CD14-positive monocyte (primary cell): ENCODE measurements at regions not wholly inside any gene's neighbourhood (a gene's known extent, or its start where the extent isn't known, plus 50 kb on each side); places are given as distances from the start of the nearest gene placed in this dataset.

Experiments
- DNase-seq, 3 donors: peaks; one replicate each; pipeline ENCODE4 v3.0.0-alpha.2; 2011 to 2022
- H2AFZ ChIP-seq: 2 replicates; pipeline ENCODE4 v1.6.0; 2012; ENCODE audit warnings: mild to moderate bottlenecking, low read depth, low read length, inconsistent platforms; ENCODE audit not compliant: insufficient read depth, poor library complexity, severe bottlenecking
- H3K27ac ChIP-seq, 2 donors: 1 replicate in 1 of 2; 2 replicates in 1 of 2; pipeline ENCODE4 v1.5.1; 2012 to 2013; ENCODE audit warnings: low read length in 2 of 2, control low read depth in 1 of 2, inconsistent platforms in 1 of 2, low read depth in 1 of 2, mild to moderate bottlenecking in 1 of 2
- H3K27me3 ChIP-seq, 2 donors: one replicate each; pipeline versions ENCODE4 v1.6.0 to v1.6.1; 2011 to 2013; ENCODE audit warnings: low read length in 2 of 2; ENCODE audit not compliant: control insufficient read depth in 2 of 2, insufficient read depth in 2 of 2
- H3K36me3 ChIP-seq, 2 donors: replicated peaks in 1 of 2; 1 replicate in 1 of 2; 2 replicates in 1 of 2; pipeline versions ENCODE4 v1.5.1 to v1.6.1; 2012 to 2013; ENCODE audit warnings: low read length in 2 of 2, control low read depth in 1 of 2, inconsistent platforms in 1 of 2, mild to moderate bottlenecking in 1 of 2; ENCODE audit not compliant: insufficient read depth in 2 of 2, control insufficient read depth in 1 of 2
- H3K4me1 ChIP-seq, 2 donors: 1 replicate in 1 of 2; 2 replicates in 1 of 2; pipeline versions ENCODE4 v1.5.1 to v1.6.1; 2012 to 2013; ENCODE audit warnings: low read length in 2 of 2, control low read depth in 1 of 2, inconsistent platforms in 1 of 2, mild to moderate bottlenecking in 1 of 2, moderate library complexity in 1 of 2; ENCODE audit not compliant: insufficient read depth in 2 of 2, control insufficient read depth in 1 of 2
- H3K4me2 ChIP-seq: replicated peaks from 2 replicates; pipeline ENCODE3; 2012; ENCODE audit warnings: low read length, moderate library complexity, mild to moderate bottlenecking; ENCODE audit not compliant: poor library complexity, severe bottlenecking; ENCODE audit errors: extremely low read depth
- H3K4me3 ChIP-seq, 3 experiments: fragments of 200-600 bp in 1 of 3; sonication (generic) in 1 of 3; replicated peaks in 1 of 3; 1 replicate in 2 of 3; 2 replicates in 1 of 3; pipeline ENCODE4 v1.5.1; 2011 to 2013; ENCODE audit warnings: low read length in 3 of 3, mild to moderate bottlenecking in 3 of 3, control low read depth in 2 of 3, low read depth in 2 of 3, inconsistent platforms in 1 of 3, moderate library complexity in 1 of 3
- H3K79me2 ChIP-seq: 2 replicates; pipeline ENCODE4 v1.6.0; 2012; ENCODE audit warnings: mild to moderate bottlenecking, control low read depth, inconsistent platforms, low read length, moderate library complexity; ENCODE audit not compliant: insufficient read depth
- H3K9ac ChIP-seq: 2 replicates; pipeline ENCODE4 v1.6.0; 2017; ENCODE audit warnings: low read length, mild to moderate bottlenecking; ENCODE audit not compliant: insufficient read depth, poor library complexity, severe bottlenecking
- H3K9me3 ChIP-seq, 2 donors: replicated peaks in 1 of 2; 1 replicate in 1 of 2; 2 replicates in 1 of 2; pipeline versions ENCODE4 v1.5.1 to v1.6.1; 2012 to 2013; ENCODE audit warnings: low read length in 2 of 2, control low read depth in 1 of 2; ENCODE audit not compliant: control insufficient read depth in 1 of 2, insufficient read depth in 1 of 2
- H4K20me1 ChIP-seq: 2 replicates; pipeline ENCODE4 v1.6.0; 2012; ENCODE audit warnings: mild to moderate bottlenecking, low read length, control low read depth, moderate library complexity; ENCODE audit not compliant: insufficient read depth
- H3K27ac Mint-ChIP-seq, 7 donors: one replicate each; pipeline ENCODE4 v1.8.0; 2020; ENCODE audit warnings: mild to moderate bottlenecking in 7 of 7, mixed read lengths in 7 of 7, moderate library complexity in 6 of 7, inconsistent platforms in 2 of 7
- H3K27me3 Mint-ChIP-seq, 3 donors: one replicate each; pipeline ENCODE4 v1.8.0; 2021 to 2022; ENCODE audit warnings: low read depth in 3 of 3, mild to moderate bottlenecking in 3 of 3, mixed read lengths in 3 of 3, moderate library complexity in 3 of 3, inconsistent platforms in 1 of 3
- H3K36me3 Mint-ChIP-seq, 2 donors: one replicate each; pipeline ENCODE4 v1.8.0; 2020; ENCODE audit warnings: mixed read lengths in 2 of 2, inconsistent platforms in 1 of 2, mild to moderate bottlenecking in 1 of 2
- H3K4me1 Mint-ChIP-seq: one replicate; pipeline ENCODE4 v1.8.0; 2020; ENCODE audit warnings: mild to moderate bottlenecking, mixed read lengths
- H3K4me3 Mint-ChIP-seq, 2 donors: one replicate each; pipeline ENCODE4 v1.8.0; 2020; ENCODE audit warnings: mild to moderate bottlenecking in 2 of 2, mixed read lengths in 2 of 2, moderate library complexity in 1 of 2
- H3K9me3 Mint-ChIP-seq, 7 donors: one replicate each; pipeline ENCODE4 v1.8.0; 2020 to 2022; ENCODE audit warnings: mixed read lengths in 7 of 7, mild to moderate bottlenecking in 6 of 7, moderate library complexity in 6 of 7, inconsistent platforms in 2 of 7
- WGBS: methylation state at CpG from one replicate; pipeline ENCODE4 v1.1.5; 2013; ENCODE audit warnings: missing lambda C conversion rate; ENCODE audit not compliant: insufficient coverage; 5-methylcytosine and 5-hydroxymethylcytosine counted together
- intact Hi-C, 2 donors: fragments of 100-400 bp; cut with micrococcal nuclease; formaldehyde crosslinking; loops; one replicate each; pipeline versions ENCODE4 v1.15.0 to v1.15.1; 2023
- TF ChIP-seq, protein P1 (sequence below): fragments of 200-600 bp; IDR thresholded peaks from one replicate; pipeline ENCODE4 v1.8.0; 2022; ENCODE audit warnings: antibody characterized with exemption, mild to moderate bottlenecking

DNA sequence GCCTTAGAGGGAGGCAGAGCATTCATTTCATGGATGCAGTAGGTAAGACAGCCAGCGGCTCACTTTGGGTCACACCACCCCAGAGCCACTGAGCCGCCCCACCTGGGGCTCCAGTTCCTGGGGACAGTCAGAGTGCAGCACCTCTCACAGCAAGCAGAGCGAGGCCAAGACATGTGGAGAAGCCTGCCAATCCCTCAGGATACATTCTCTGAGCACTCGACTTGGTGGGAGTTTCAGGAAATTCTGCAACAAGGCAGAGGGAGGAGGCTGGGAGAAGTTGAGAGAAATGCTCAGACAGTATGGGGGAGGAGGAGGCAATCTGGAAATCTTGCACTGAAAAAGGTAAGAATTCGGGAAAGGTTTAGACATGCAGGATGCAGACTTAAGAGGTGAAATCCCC lies 60.8 kb upstream of the WLS start:
- Histone ChIP-seq H3K27ac (no peak overlapping the region), H3K4me1 (peaks cover 26 to 27% of the 10 kb centered on the region in 2 donors), H3K4me2 (peak overlapping the region; percentile 30), H3K9ac (no peak overlapping the region), H3K4me3 (no peak overlapping the region), H3K9me3 (no peaks in the 10 kb centered on the region), H3K36me3 (no peaks in the 10 kb centered on the region), H2AFZ (peak overlapping the region; percentile 51), H3K27me3 (no peaks in the 10 kb centered on the region), H4K20me1 (no peaks in the 10 kb centered on the region), H3K79me2 (no peaks in the 10 kb centered on the region)
- H3K4me3 Mint-ChIP-seq = no peak overlapping the region
- TF ChIP-seq, protein P1, sequence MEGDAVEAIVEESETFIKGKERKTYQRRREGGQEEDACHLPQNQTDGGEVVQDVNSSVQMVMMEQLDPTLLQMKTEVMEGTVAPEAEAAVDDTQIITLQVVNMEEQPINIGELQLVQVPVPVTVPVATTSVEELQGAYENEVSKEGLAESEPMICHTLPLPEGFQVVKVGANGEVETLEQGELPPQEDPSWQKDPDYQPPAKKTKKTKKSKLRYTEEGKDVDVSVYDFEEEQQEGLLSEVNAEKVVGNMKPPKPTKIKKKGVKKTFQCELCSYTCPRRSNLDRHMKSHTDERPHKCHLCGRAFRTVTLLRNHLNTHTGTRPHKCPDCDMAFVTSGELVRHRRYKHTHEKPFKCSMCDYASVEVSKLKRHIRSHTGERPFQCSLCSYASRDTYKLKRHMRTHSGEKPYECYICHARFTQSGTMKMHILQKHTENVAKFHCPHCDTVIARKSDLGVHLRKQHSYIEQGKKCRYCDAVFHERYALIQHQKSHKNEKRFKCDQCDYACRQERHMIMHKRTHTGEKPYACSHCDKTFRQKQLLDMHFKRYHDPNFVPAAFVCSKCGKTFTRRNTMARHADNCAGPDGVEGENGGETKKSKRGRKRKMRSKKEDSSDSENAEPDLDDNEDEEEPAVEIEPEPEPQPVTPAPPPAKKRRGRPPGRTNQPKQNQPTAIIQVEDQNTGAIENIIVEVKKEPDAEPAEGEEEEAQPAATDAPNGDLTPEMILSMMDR = no peak
- WGBS = 72% methylated on average over 5 of the region's 5 CpGs
- H3K4me1 Mint-ChIP-seq = peaks cover 27% of the 10 kb centered on the region
- no peak for DNase-seq
- intact Hi-C loops = no loop called here
- no peaks in the 10 kb centered on the region for H3K36me3 Mint-ChIP-seq
- peaks cover 0 to 7% (median 0%) of the 10 kb centered on the region in 3 donors for H3K27me3 Mint-ChIP-seq
- peaks cover 0 to 4% (median 0%) of the 10 kb centered on the region in 7 donors for H3K9me3 Mint-ChIP-seq
- H3K27ac Mint-ChIP-seq = peak overlapping the region in 2 of 7 donors; percentile 22 to 76

DNA sequence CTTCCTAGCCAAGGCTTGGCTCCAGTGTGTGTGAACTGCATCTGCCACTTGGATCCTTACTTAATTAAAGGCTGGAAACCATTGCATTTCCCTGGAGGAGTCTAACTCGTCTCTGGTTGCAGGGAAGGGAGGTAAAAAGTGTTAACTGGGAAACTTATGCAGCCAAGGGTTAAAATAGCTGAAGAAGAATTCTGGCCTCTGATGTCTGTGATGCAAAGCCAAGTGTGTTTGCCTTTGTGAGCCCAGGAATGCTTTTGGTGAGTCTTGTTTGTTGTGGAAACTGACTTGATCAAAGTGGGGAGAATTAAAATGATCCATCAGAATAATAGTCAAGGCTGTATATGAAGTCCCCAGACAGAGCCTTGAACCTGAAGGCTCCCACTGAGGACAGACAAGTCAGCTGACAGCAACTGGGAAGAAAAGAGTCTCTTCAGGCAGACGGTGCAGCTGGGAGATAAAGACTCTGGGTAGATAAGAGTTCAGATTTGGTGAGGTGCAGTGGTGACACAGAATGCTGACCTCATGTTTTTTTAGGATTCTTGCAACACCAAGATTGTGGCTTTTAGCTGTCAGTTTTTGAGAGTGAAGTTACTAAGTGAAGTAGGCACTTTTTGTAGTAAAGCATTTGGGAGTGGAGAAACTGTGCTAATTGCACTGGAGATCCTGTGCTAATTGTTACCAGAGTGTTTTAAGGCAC lies 59.5 kb upstream of the WLS start:
- H3K9ac ChIP-seq = no peak overlapping the region
- H3K4me3 Mint-ChIP-seq = no peak overlapping the region
- H3K9me3 Mint-ChIP-seq = peaks cover 0 to 4% (median 0%) of the 10 kb centered on the region in 7 donors
- no peaks in the 10 kb centered on the region for H4K20me1 ChIP-seq
- intact Hi-C loops = no loop called here
- no peaks in the 10 kb centered on the region for H3K79me2 ChIP-seq
- TF ChIP-seq, protein P1 = no peak
- H3K4me3 ChIP-seq = no peak overlapping the region
- no peaks in the 10 kb centered on the region for H3K9me3 ChIP-seq
- no peaks in the 10 kb centered on the region for H3K36me3 ChIP-seq
- H3K4me1 ChIP-seq = peaks cover 27 to 30% of the 10 kb centered on the region in 2 donors
- H3K27ac ChIP-seq = peak overlapping the region in 1 of 2 donors; percentile 49
- H3K27me3 ChIP-seq = no peaks in the 10 kb centered on the region
- peaks cover 0 to 10% (median 2%) of the 10 kb centered on the region in 3 donors for H3K27me3 Mint-ChIP-seq
- peak overlapping the region in 2 of 7 donors; percentile 39 to 45 for H3K27ac Mint-ChIP-seq
- peak overlapping the region; percentile 26 for H3K4me2 ChIP-seq
- WGBS = 50% methylated on average over 2 of the region's 2 CpGs
- DNase-seq = peak; percentile 9 to 27 (median 27)
- H2AFZ ChIP-seq = peak overlapping the region; percentile 22
- H3K4me1 Mint-ChIP-seq = peaks cover 27% of the 10 kb centered on the region
- H3K36me3 Mint-ChIP-seq = no peaks in the 10 kb centered on the region
